ENCODE measurements at regions not wholly inside any gene's neighbourhood (a gene's known extent, or its start where the extent isn't known, plus 50 kb on each side); places are given as distances from the start of the nearest gene placed in this dataset.
"Not testable (repeated sequence)": the region's sequence is repeated elsewhere in the genome, so short reads cannot be mapped to it uniquely, and the experiment has no call there.

- Histone ChIP-seq H3K36me3 (no peaks in the 10 kb centered on the region), H3K4me3 (no peak overlapping the region), H3K9me3 (no peaks in the 10 kb centered on the region), H3K27me3 (replicated peaks; ENCODE audit: insufficient read depth) (no peaks in the 10 kb centered on the region), H3K27ac (no peak overlapping the region), H3K4me1 (replicated peaks) (no peaks in the 10 kb centered on the region)
- DNase-seq (ENCODE audit: low spot score), result no peak
- 92% methylated on average over 4 of the region's 4 CpGs for WGBS
- TF ChIP-seq POLR2AphosphoS5 (IDR thresholded peaks at IDR 0.05) (no peak), POLR2A (IDR thresholded peaks at IDR 0.05) (no peak)
- TF ChIP-seq, protein P1, sequence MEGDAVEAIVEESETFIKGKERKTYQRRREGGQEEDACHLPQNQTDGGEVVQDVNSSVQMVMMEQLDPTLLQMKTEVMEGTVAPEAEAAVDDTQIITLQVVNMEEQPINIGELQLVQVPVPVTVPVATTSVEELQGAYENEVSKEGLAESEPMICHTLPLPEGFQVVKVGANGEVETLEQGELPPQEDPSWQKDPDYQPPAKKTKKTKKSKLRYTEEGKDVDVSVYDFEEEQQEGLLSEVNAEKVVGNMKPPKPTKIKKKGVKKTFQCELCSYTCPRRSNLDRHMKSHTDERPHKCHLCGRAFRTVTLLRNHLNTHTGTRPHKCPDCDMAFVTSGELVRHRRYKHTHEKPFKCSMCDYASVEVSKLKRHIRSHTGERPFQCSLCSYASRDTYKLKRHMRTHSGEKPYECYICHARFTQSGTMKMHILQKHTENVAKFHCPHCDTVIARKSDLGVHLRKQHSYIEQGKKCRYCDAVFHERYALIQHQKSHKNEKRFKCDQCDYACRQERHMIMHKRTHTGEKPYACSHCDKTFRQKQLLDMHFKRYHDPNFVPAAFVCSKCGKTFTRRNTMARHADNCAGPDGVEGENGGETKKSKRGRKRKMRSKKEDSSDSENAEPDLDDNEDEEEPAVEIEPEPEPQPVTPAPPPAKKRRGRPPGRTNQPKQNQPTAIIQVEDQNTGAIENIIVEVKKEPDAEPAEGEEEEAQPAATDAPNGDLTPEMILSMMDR (IDR thresholded peaks at IDR 0.05), result no peak
- intact Hi-C loops (cut with DNase I), result no loop called here
These were observed 2715.0 kb upstream of the PCDH20 start for GRCh38 chr13:64130600-64130999.

- Histone ChIP-seq H3K4me3 (no peak overlapping the region), H3K4me1 (replicated peaks) (no peaks in the 10 kb centered on the region), H3K27ac (no peak overlapping the region), H3K9me3 (no peaks in the 10 kb centered on the region), H3K36me3 (no peaks in the 10 kb centered on the region), H3K27me3 (replicated peaks; ENCODE audit: insufficient read depth) (no peaks in the 10 kb centered on the region)
- TF ChIP-seq POLR2A (IDR thresholded peaks at IDR 0.05) (no peak), POLR2AphosphoS5 (IDR thresholded peaks at IDR 0.05) (no peak)
- TF ChIP-seq, protein P1 (IDR thresholded peaks at IDR 0.05), result no peak
- WGBS, result 90% methylated on average over 3 of the region's 3 CpGs
- intact Hi-C loops (cut with DNase I), result no loop called here
- DNase-seq (ENCODE audit: low spot score), result no peak
These were observed 2714.5 kb upstream of the PCDH20 start for GRCh38 chr13:64130171-64130570.

- intact Hi-C loops (cut with DNase I), result no loop called here
- Histone ChIP-seq H3K36me3 (no peaks in the 10 kb centered on the region), H3K9me3 (no peaks in the 10 kb centered on the region), H3K4me3 (no peak overlapping the region), H3K4me1 (replicated peaks) (no peaks in the 10 kb centered on the region), H3K27me3 (replicated peaks; ENCODE audit: insufficient read depth) (no peaks in the 10 kb centered on the region), H3K27ac (no peak overlapping the region)
- no peak for DNase-seq (ENCODE audit: low spot score)
- TF ChIP-seq, protein P1 (IDR thresholded peaks at IDR 0.05), result no peak
- TF ChIP-seq POLR2AphosphoS5 (IDR thresholded peaks at IDR 0.05) (no peak), POLR2A (IDR thresholded peaks at IDR 0.05) (no peak)
These were observed 2712.2 kb upstream of the PCDH20 start for GRCh38 chr13:64127856-64128255.

- no peaks in the 10 kb centered on the region for H3K27me3 ChIP-seq (replicated peaks; ENCODE audit: insufficient read depth)
- no peaks in the 10 kb centered on the region for H3K36me3 ChIP-seq
- 63% methylated on average over 2 of the region's 2 CpGs for WGBS
- intact Hi-C loops (cut with DNase I), result no loop called here
- no peak for DNase-seq (ENCODE audit: low spot score)
- no peak overlapping the region for H3K27ac ChIP-seq
- H3K4me3 ChIP-seq, result no peak overlapping the region
- TF ChIP-seq POLR2AphosphoS5 (IDR thresholded peaks at IDR 0.05) (no peak), POLR2A (IDR thresholded peaks at IDR 0.05) (no peak)
- TF ChIP-seq, protein P1 (IDR thresholded peaks at IDR 0.05), result no peak
- H3K9me3 ChIP-seq, result no peaks in the 10 kb centered on the region
- no peaks in the 10 kb centered on the region for H3K4me1 ChIP-seq (replicated peaks)
These were observed 2711.5 kb upstream of the PCDH20 start for GRCh38 chr13:64127192-64127591.

DNA sequence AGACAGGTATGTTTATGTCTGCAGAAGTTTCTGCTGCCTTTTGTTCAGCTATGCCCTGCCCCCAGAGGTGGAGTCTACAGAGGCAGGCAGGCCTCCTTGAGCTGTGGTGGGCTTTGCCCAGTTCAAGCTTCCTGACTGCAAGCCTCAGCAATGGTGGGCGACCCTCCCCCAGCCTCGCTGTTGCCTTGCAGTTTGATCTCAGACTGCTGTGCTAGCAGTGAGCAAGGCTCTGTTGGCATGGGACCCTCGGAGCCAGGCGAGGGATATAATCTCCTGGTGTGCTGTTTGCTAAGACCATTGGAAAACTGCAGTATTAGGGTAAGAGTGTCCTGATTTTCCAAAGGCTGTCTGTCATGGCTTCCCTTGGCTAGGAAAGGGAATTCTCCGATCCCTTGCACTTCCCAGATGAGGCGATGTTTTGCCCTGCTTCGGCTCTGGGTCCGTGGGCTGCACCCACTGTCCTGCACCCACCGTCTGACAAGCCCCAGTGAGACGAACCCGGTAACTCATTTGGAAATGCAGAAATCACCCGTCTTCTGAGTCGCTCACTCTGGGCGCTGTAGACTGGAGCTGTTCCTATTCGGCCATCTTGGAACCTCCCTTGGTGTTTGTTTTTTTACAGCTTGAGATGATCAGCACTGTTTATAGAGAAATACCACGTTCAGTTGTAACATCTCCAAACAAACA lies 2705.5 kb upstream of the PCDH20 start:
- H3K4me3 ChIP-seq; H3K9me3 ChIP-seq; H3K27me3 ChIP-seq (replicated peaks; ENCODE audit: insufficient read depth); H3K27ac ChIP-seq; H3K4me1 ChIP-seq (replicated peaks); DNase-seq (ENCODE audit: low spot score); intact Hi-C loops (cut with DNase I); H3K36me3 ChIP-seq: not testable (repeated sequence)
- WGBS, result 93% methylated on average over 16 of the region's 16 CpGs

All from prostate gland (tissue), 2 donors.